Upper lobe of right lung (tissue), 1 donor: ENCODE measurements at regions not wholly inside any gene's neighbourhood (a gene's known extent, or its start where the extent isn't known, plus 50 kb on each side); places are given as distances from the start of the nearest gene placed in this dataset.
"Not testable (repeated sequence)": the region's sequence is repeated elsewhere in the genome, so short reads cannot be mapped to it uniquely, and the experiment has no call there.

ENCODE experiments used
- ATAC-seq: fragments of 200-7000 bp; cut with Tn5 transposase; one replicate; pipeline ENCODE4 v1.9.1; 2020; ENCODE audit warnings: mild to moderate bottlenecking, moderate library complexity
- DNase-seq: peaks from one replicate; pipeline ENCODE4 v3.0.0-alpha.2; 2020
- H3K27ac ChIP-seq: fragments of 200-600 bp; one replicate; pipeline ENCODE4 v1.8.0; 2022
- H3K27me3 ChIP-seq: fragments of 200-600 bp; one replicate; pipeline ENCODE4 v1.8.0; 2022; ENCODE audit warnings: mild to moderate bottlenecking
- H3K36me3 ChIP-seq: fragments of 200-600 bp; one replicate; pipeline ENCODE4 v1.8.0; 2022
- H3K4me1 ChIP-seq: fragments of 200-600 bp; one replicate; pipeline ENCODE4 v1.8.0; 2022
- H3K4me3 ChIP-seq: fragments of 200-600 bp; one replicate; pipeline ENCODE4 v1.8.0; 2022; ENCODE audit warnings: mild to moderate bottlenecking
- H3K9me3 ChIP-seq: fragments of 200-600 bp; one replicate; pipeline ENCODE4 v1.8.0; 2022
- CTCF ChIP-seq: fragments of 200-600 bp; IDR thresholded peaks from one replicate; pipeline ENCODE4 v1.8.0; 2022; ENCODE audit warnings: antibody characterized with exemption
- intact Hi-C: fragments of 100-400 bp; cut with DNase I; formaldehyde crosslinking; loops from one replicate; pipeline ENCODE4 v1.11.0; 2022
- donor health status: DM: no; HTN: yes; CAD: no; lungs with severe emphysema.

DNA sequence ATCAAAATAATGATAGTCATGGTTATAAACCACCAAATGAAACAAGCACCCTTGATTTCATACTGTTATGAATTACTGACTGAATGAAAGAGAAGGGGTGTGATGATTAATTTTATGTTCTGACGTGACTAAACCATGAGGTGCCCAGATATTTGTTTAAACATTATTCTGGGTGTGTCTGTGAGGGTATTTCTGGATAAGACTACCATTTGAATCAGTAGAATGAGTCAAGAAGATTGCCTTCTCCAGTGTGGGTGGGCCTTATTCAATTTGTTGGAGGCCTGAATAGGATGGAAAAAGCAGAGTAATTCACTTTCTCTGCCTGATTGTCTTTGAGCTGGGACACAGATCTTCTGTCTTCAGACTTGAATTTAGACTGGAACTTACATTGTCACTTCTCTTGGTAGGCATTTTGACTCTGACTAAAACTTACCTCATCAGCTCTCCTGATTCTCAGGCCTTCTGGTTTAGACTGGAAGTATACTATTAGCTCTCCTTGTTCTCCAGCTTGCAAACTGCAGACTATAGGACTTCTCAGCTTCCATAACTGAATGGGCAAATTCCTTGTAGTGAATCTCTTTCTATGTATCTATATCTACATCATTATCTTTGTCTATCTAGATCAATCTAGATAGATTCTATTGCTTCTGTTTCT, 321.9 kb upstream of the TARS1 start:
- no peaks in the 10 kb centered on the region for H3K4me1 ChIP-seq
- intact Hi-C loops = no loop called here
- TF ChIP-seq CTCF = no peak
- H3K9me3 ChIP-seq = no peaks in the 10 kb centered on the region
- DNase-seq (no peak), ATAC-seq (no peak)
- H3K27me3 ChIP-seq = no peaks in the 10 kb centered on the region
- H3K27ac ChIP-seq = no peak overlapping the region
- no peaks in the 10 kb centered on the region for H3K36me3 ChIP-seq
- H3K4me3 ChIP-seq = no peak overlapping the region

- H3K9me3 ChIP-seq = no peaks in the 10 kb centered on the region
- no peaks in the 10 kb centered on the region for H3K4me1 ChIP-seq
- H3K4me3 ChIP-seq = no peak overlapping the region
- no peak overlapping the region for H3K27ac ChIP-seq
- no peak for TF ChIP-seq CTCF
- no peak for ATAC-seq
- DNase-seq = no peak
- intact Hi-C loops = no loop called here
- H3K36me3 ChIP-seq = no peaks in the 10 kb centered on the region
- no peaks in the 10 kb centered on the region for H3K27me3 ChIP-seq
Measured at GRCh38 chr5:33120671-33121070, 320.1 kb upstream of the TARS1 start.

GRCh38 chr5:33129309-33129708, 311.5 kb upstream of the TARS1 start:
- no peak for TF ChIP-seq CTCF
- Histone ChIP-seq H3K27me3 (no peaks in the 10 kb centered on the region), H3K4me1 (no peaks in the 10 kb centered on the region), H3K4me3 (no peak overlapping the region), H3K36me3 (no peaks in the 10 kb centered on the region), H3K9me3 (no peaks in the 10 kb centered on the region), H3K27ac (no peak overlapping the region)
- intact Hi-C loops = no loop called here
- no peak for ATAC-seq
- DNase-seq = no peak

GRCh38 chr5:33136785-33137184, 304.0 kb upstream of the TARS1 start:
- intact Hi-C loops = no loop called here
- no peak for TF ChIP-seq CTCF
- ATAC-seq = no peak

GRCh38 chr5:33138145-33138544, 302.6 kb upstream of the TARS1 start:
- ATAC-seq, intact Hi-C loops, H3K27me3 ChIP-seq, DNase-seq, H3K4me1 ChIP-seq, H3K4me3 ChIP-seq, H3K27ac ChIP-seq, H3K36me3 ChIP-seq: not testable (repeated sequence)
- H3K9me3 ChIP-seq = peaks cover 15% of the 10 kb centered on the region

More at GRCh38 chr5:33136785-33137184, 304.0 kb upstream of the TARS1 start:
- Histone ChIP-seq H3K4me3 (no peak overlapping the region), H3K27me3 (no peaks in the 10 kb centered on the region), H3K4me1 (no peaks in the 10 kb centered on the region), H3K27ac (no peak overlapping the region), H3K36me3 (no peaks in the 10 kb centered on the region), H3K9me3 (peaks cover 15% of the 10 kb centered on the region)
- no peak for DNase-seq

GRCh38 chr5:33143405-33144123, 297.2 kb upstream of the TARS1 start:
- no peak for ATAC-seq
- intact Hi-C loops = no loop called here
- no peak overlapping the region for H3K27ac ChIP-seq

More at GRCh38 chr5:33143405-33144123, 297.2 kb upstream of the TARS1 start:
- Histone ChIP-seq H3K27me3 (no peaks in the 10 kb centered on the region), H3K4me1 (no peaks in the 10 kb centered on the region), H3K9me3 (no peaks in the 10 kb centered on the region), H3K4me3 (no peak overlapping the region), H3K36me3 (no peaks in the 10 kb centered on the region)
- no peak for TF ChIP-seq CTCF
- no peak for DNase-seq
